IMR-90 (cell line): ENCODE measurements at regions not wholly inside any gene's neighbourhood (a gene's known extent, or its start where the extent isn't known, plus 50 kb on each side); places are given as distances from the start of the nearest gene placed in this dataset.

Source experiments
- ATAC-seq: fragments of 200-7000 bp; cut with Tn5 transposase; 2 replicates; pipeline ENCODE4 v1.9.1; 2020; ENCODE audit warnings: low read depth, mild to moderate bottlenecking, moderate library complexity
- BruUV-seq: library from RNA; stranded (reverse); fragments of 400-500 nt; replicated peaks from 2 replicates; lab custom pipeline; 2021; lab: Mats Ljungman, UMichigan
- CTCF ChIA-PET: fragments of 300-600 bp; formaldehyde crosslinking; extraction: SDS; loops from one replicate; lab custom pipeline; 2021; ENCODE audit warnings: antibody characterized with exemption; lab: Yijun Ruan, JAX
- POLR2A ChIA-PET: fragments of 300-600 bp; sonication (Branson Sonifier 250); formaldehyde crosslinking; loops from one replicate; lab custom pipeline; 2022; ENCODE audit warnings: antibody characterized with exemption; ENCODE audit not compliant: unreplicated experiment; lab: Charles Lee
- DNase-seq: peaks from one replicate; pipeline ENCODE4 v3.0.0; 2013
- H2AFZ ChIP-seq: replicated peaks from 2 replicates; pipeline ENCODE3; 2013; ENCODE audit warnings: low read length, mild to moderate bottlenecking; ENCODE audit not compliant: poor library complexity
- H2AK5ac ChIP-seq: 2 replicates; pipeline ENCODE4 v1.6.1; 2013; ENCODE audit warnings: low read depth, low read length, inconsistent platforms
- H2AK9ac ChIP-seq: replicated peaks from 2 replicates; pipeline ENCODE3; 2013; ENCODE audit warnings: mild to moderate bottlenecking, low read depth, low read length, moderate library complexity; ENCODE audit not compliant: poor library complexity
- H2BK120ac ChIP-seq: 2 replicates; pipeline ENCODE4 v1.6.1; 2013; ENCODE audit warnings: low read depth, low read length, inconsistent platforms
- H2BK15ac ChIP-seq: 3 replicates; pipeline ENCODE4 v1.6.1; 2013; ENCODE audit warnings: low read depth, low read length, inconsistent platforms
- H2BK20ac ChIP-seq: 2 replicates; pipeline ENCODE4 v1.6.1; 2013; ENCODE audit warnings: low read depth, mild to moderate bottlenecking, inconsistent platforms, low read length, moderate library complexity
- H2BK5ac ChIP-seq: 2 replicates; pipeline ENCODE4 v1.6.1; 2013; ENCODE audit warnings: mild to moderate bottlenecking, low read depth, low read length, inconsistent platforms; ENCODE audit not compliant: poor library complexity, severe bottlenecking
- H3K14ac ChIP-seq: replicated peaks from 2 replicates; pipeline ENCODE4 v1.6.1; 2013; ENCODE audit warnings: low read depth, low read length, inconsistent platforms
- H3K18ac ChIP-seq: 2 replicates; pipeline ENCODE4 v1.6.1; 2013; ENCODE audit warnings: low read depth, low read length, control low read depth
- H3K23ac ChIP-seq: 2 replicates; pipeline ENCODE4 v1.6.1; 2013; ENCODE audit warnings: low read depth, low read length, inconsistent platforms
- H3K27ac ChIP-seq: 2 replicates; pipeline ENCODE4 v1.5.1; 2013; ENCODE audit warnings: mild to moderate bottlenecking, control low read depth, low read length; ENCODE audit not compliant: insufficient read depth
- H3K27me3 ChIP-seq: 2 replicates; pipeline ENCODE4 v1.6.1; 2013; ENCODE audit warnings: low read length; ENCODE audit not compliant: control insufficient read depth, insufficient read depth
- H3K36me3 ChIP-seq: 2 replicates; pipeline ENCODE4 v1.6.1; 2013; ENCODE audit warnings: low read length, mixed read lengths; ENCODE audit not compliant: control insufficient read depth, insufficient read depth
- H3K4ac ChIP-seq: 2 replicates; pipeline ENCODE4 v1.6.1; 2013; ENCODE audit warnings: low read depth, low read length, inconsistent platforms
- H3K4me1 ChIP-seq: 2 replicates; pipeline ENCODE4 v1.6.1; 2013; ENCODE audit warnings: low read length, mixed read lengths; ENCODE audit not compliant: control insufficient read depth, insufficient read depth
- H3K4me2 ChIP-seq: 2 replicates; pipeline ENCODE4 v1.6.1; 2013; ENCODE audit warnings: low read depth, mild to moderate bottlenecking, control low read depth, low read length, moderate library complexity
- H3K4me3 ChIP-seq: 2 replicates; pipeline ENCODE4 v1.5.1; 2013; ENCODE audit warnings: low read depth, mild to moderate bottlenecking, control low read depth, low read length, moderate library complexity; ENCODE audit not compliant: insufficient read depth
- H3K56ac ChIP-seq: 2 replicates; pipeline ENCODE4 v1.6.1; 2013; ENCODE audit warnings: low read length, inconsistent platforms; ENCODE audit not compliant: insufficient read depth; ENCODE audit errors: extremely low read depth
- H3K79me1 ChIP-seq, 2 experiments: 2 replicates each; pipeline ENCODE4 v1.6.1; 2013; ENCODE audit warnings: low read length in 2 of 2, inconsistent platforms in 1 of 2, low read depth in 1 of 2
- H3K9ac ChIP-seq: 2 replicates; pipeline ENCODE4 v1.6.1; 2013; ENCODE audit warnings: low read depth, low read length, control low read depth
- H3K9me1 ChIP-seq: 2 replicates; pipeline ENCODE4 v1.6.1; 2013; ENCODE audit warnings: low read length, inconsistent platforms; ENCODE audit not compliant: insufficient read depth
- H3K9me3 ChIP-seq: 2 replicates; pipeline ENCODE4 v1.6.1; 2013; ENCODE audit warnings: low read length; ENCODE audit not compliant: control insufficient read depth, insufficient read depth
- H4K20me1 ChIP-seq: 2 replicates; pipeline ENCODE4 v1.6.1; 2013; ENCODE audit warnings: low read length, inconsistent platforms; ENCODE audit not compliant: insufficient read depth
- H4K5ac ChIP-seq: 2 replicates; pipeline ENCODE4 v1.6.1; 2013; ENCODE audit warnings: mild to moderate bottlenecking, low read depth, low read length, control low read depth
- H4K8ac ChIP-seq, 2 experiments: 2 replicates each; pipeline ENCODE4 v1.6.1; 2013; ENCODE audit warnings: low read depth in 2 of 2, low read length in 2 of 2, control low read depth in 1 of 2, inconsistent platforms in 1 of 2
- H4K91ac ChIP-seq: 2 replicates; pipeline ENCODE4 v1.6.1; 2013; ENCODE audit warnings: low read depth, low read length, inconsistent platforms; ENCODE audit not compliant: insufficient read depth
- MXI1 ChIP-seq: IDR thresholded peaks from 2 replicates; pipeline ENCODE4 v1.6.1; 2012; ENCODE audit warnings: low read depth, mild to moderate bottlenecking, low read length, moderate library complexity, borderline replicate concordance
- RFX5 ChIP-seq: IDR thresholded peaks from 2 replicates; pipeline ENCODE4 v1.8.0; 2012; ENCODE audit warnings: low read depth, mild to moderate bottlenecking, low read length, moderate library complexity
- SMC3 ChIP-seq: fragments of 150-350 bp; IDR thresholded peaks from 2 replicates; pipeline ENCODE4 v1.6.1; 2016; ENCODE audit warnings: low read depth, mild to moderate bottlenecking, antibody characterized with exemption, low read length, moderate library complexity
- WGBS, 2 experiments: methylation state at CpG; one replicate each; pipeline versions ENCODE4 v1.1.5 to v1.1.7; 2013; ENCODE audit warnings: missing lambda C conversion rate in 2 of 2; ENCODE audit not compliant: insufficient read length in 1 of 2; ENCODE audit errors: extremely low coverage in 2 of 2; 5-methylcytosine and 5-hydroxymethylcytosine counted together
- dilution Hi-C: fragments of 300-500 bp; cut with HindIII; formaldehyde crosslinking; loops from one replicate; pipeline ENCODE4 v1.14.3; 2018; ENCODE audit warnings: low sequenced_read_pairs; ENCODE audit not compliant: unreplicated experiment
- in situ Hi-C: fragments of 300-500 bp; cut with MboI; formaldehyde crosslinking; loops from 3 replicates; pipeline ENCODE4 v1.14.3; 2019; ENCODE audit warnings: low sequenced_read_pairs, inconsistent platforms, mixed read lengths
- intact Hi-C: fragments of 100-400 bp; cut with micrococcal nuclease; formaldehyde crosslinking; loops from 2 replicates; pipeline ENCODE4 v1.10.0; 2022

DNA sequence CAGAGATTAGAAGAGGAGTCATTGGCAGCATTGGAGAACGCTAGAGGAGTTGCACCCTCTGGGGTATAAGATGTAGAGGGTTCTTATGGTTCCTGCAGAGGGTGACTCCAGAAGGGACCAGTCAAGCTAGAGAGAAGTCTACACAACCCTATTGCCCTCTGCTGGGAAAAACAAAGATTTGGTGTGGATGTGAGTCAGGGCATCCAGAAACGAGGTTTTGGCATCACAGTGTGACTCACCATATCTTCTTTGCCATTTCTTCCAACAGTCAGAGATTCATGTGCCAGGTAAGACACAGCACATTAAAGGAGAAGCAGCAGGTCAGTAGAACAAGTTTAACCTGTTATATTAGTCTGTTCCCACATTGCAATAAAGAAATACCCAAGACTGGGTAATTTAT lies 598.8 kb downstream of the MAFB start:
- no peak overlapping the region for H3K4me2 ChIP-seq
- ATAC-seq (no peak), DNase-seq (no peak)
- H3K4me1 ChIP-seq, result no peaks in the 10 kb centered on the region
- no peak overlapping the region for H2BK5ac ChIP-seq
- H4K20me1 ChIP-seq, result no peaks in the 10 kb centered on the region
- intact Hi-C loops (no loop called here), dilution Hi-C loops (no loop called here), in situ Hi-C loops (no loop called here)
- no peak overlapping the region for H3K18ac ChIP-seq
- BruUV-seq, result no TSS peak
- ChIA-PET CTCF (no interaction called here), POLR2A (no interaction called here)
- H2AK5ac ChIP-seq, result no peak overlapping the region
- H2AK9ac ChIP-seq, result no peak overlapping the region
- H3K9ac ChIP-seq, result no peak overlapping the region
- no peak overlapping the region for H3K56ac ChIP-seq
- no peak overlapping the region for H4K8ac ChIP-seq
- 0% methylated on average over 1 of the region's 2 CpGs; no CpG with 5 or more reads in 1 of the 2 experiments for WGBS, 2 experiments
- H2BK15ac ChIP-seq, result no peak overlapping the region
- no peak for TF ChIP-seq MXI1
- TF ChIP-seq RFX5, result no peak
- no peak for TF ChIP-seq SMC3
- H3K23ac ChIP-seq, result no peak overlapping the region
- no peak overlapping the region for H2BK120ac ChIP-seq
- no peak overlapping the region for H4K5ac ChIP-seq
- H3K79me1 ChIP-seq, result no peaks in the 10 kb centered on the region
- H2AFZ ChIP-seq, result no peak overlapping the region
- no peak overlapping the region for H3K27ac ChIP-seq
- no peak overlapping the region for H3K4me3 ChIP-seq
- no peaks in the 10 kb centered on the region for H3K36me3 ChIP-seq
- H4K91ac ChIP-seq, result no peak overlapping the region
- no peak overlapping the region for H3K14ac ChIP-seq
- H3K9me3 ChIP-seq, result no peaks in the 10 kb centered on the region
- no peak overlapping the region for H3K4ac ChIP-seq
- H3K9me1 ChIP-seq, result no peaks in the 10 kb centered on the region
- H2BK20ac ChIP-seq, result no peak overlapping the region
- H3K27me3 ChIP-seq, result no peaks in the 10 kb centered on the region
